C4-2B (cell line): ENCODE measurements at regions not wholly inside any gene's neighbourhood (a gene's known extent, or its start where the extent isn't known, plus 50 kb on each side); places are given as distances from the start of the nearest gene placed in this dataset.

Experiments
- ZFX ChIP-seq: fragments of 450-650 bp; IDR thresholded peaks from 2 replicates; pipeline ENCODE4 v1.6.1; 2017
- TF ChIP-seq, protein P1 (sequence below): fragments of 450-650 bp; conservative IDR thresholded peaks from 2 replicates; pipeline ENCODE4 v1.5.1; 2017; ENCODE audit warnings: mild to moderate bottlenecking

DNA sequence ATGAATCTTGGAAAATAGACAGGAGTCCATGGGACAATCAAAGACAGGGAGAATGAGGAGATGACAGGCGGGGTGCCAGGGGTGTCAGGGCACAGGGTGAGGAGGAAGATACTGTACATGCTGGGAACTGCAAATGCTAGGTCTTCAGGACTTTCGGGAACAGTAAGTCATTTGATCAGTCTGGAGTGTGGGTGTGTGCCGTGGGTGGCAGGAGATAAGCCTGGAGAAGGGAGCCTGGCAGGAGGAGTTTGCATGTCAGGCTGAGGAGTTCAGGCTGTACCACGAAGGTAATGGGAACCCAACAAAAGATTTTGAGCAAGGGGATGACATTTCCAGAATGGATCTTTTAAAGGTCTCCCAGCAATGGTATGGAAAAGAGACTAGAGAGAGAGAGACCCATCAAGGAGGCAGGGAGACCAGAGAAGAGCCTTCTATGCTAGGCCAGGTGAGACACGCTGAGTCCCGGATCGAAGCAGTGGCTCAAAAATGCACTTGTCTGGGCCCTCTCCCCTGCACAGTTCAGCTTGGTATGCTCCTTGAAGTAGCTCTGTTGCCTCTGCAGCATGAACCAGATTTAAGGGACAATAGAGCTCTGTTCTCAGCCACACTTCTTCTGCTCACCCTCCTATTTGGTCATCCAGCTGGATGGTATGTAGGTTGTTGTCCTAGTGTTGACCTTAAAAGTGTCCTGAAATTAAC is 77.0 kb upstream of the FER start:
- TF ChIP-seq, protein P1, sequence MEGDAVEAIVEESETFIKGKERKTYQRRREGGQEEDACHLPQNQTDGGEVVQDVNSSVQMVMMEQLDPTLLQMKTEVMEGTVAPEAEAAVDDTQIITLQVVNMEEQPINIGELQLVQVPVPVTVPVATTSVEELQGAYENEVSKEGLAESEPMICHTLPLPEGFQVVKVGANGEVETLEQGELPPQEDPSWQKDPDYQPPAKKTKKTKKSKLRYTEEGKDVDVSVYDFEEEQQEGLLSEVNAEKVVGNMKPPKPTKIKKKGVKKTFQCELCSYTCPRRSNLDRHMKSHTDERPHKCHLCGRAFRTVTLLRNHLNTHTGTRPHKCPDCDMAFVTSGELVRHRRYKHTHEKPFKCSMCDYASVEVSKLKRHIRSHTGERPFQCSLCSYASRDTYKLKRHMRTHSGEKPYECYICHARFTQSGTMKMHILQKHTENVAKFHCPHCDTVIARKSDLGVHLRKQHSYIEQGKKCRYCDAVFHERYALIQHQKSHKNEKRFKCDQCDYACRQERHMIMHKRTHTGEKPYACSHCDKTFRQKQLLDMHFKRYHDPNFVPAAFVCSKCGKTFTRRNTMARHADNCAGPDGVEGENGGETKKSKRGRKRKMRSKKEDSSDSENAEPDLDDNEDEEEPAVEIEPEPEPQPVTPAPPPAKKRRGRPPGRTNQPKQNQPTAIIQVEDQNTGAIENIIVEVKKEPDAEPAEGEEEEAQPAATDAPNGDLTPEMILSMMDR: no peak
- no peak for TF ChIP-seq ZFX
